Hematopoietic multipotent progenitor cell treated with erythropoietin and hydrocortisone succinate and interleukin-3 and kit ligand, for 8 days (in vitro differentiated cells): ENCODE measurements at regions not wholly inside any gene's neighbourhood (a gene's known extent, or its start where the extent isn't known, plus 50 kb on each side); places are given as distances from the start of the nearest gene placed in this dataset.

ENCODE experiments used
- DNase-seq: peaks from one replicate; pipeline ENCODE4 v3.0.0-alpha.2; 2015

DNA sequence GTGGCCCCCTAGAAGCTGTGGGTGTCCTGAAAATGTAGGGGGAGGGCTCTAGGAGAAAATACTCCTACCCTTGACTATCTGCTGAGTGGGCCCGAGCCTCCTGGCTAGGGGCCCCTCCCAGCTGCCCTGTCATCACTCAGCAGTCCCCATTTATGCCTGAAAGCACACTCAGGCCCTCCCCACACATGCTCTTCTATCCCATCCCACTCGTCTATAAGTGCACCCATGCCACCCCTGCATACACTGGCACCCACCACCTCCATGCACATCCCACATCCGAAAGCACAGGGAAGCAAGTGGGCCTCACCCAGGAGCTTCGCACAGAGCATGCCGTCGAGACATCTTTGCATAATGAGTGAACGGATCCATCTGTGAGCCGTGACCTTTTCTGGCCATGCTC, 80.4 kb upstream of the POU3F1 start:
- no peak for DNase-seq

GRCh38 chr1:38125837-38126520, 79.4 kb upstream of the POU3F1 start:
- no peak for DNase-seq

GRCh38 chr1:38125016-38125415, 78.4 kb upstream of the POU3F1 start:
- DNase-seq = no peak

DNA sequence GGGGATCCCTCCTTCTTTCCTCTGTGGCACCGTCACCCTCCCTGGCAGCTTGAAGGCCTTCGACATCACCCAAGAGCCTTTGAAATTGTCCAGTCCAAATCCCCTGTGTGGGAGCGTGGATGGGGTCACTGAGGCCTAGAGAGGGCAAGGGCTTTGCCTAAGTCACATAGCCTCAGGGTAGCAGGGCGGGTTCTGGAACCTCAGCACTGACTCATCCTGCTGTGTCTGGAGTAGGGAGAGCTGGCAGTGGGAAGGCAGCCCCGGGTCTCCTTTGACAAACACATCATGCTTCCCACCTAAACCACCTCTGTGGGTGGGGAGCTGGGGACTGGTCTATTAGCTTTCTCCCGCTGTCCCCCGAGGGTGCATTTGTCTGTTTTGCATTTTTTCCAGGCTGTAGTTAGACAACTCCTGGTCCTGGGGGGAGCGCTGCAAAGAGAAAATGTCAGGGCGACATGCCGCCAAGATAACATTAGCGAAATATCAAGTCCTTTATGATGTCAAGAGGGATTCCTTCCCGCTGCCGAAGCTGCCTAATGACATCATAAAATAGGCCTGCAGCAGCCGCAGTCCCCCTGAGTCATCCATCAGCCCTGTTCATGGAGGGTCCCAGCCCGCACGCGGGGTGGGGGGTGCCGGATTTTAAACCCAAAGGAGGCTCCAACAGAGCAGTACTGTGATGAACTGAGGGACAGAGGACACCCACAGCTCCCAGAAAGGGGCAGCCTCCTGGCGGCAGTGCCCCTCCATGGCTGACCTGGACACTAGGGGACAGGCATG, 77.0 kb upstream of the POU3F1 start:
- DNase-seq = no peak

GRCh38 chr1:38121231-38121680, 74.7 kb upstream of the POU3F1 start:
- DNase-seq = no peak

GRCh38 chr1:38120552-38121230, 74.1 kb upstream of the POU3F1 start:
- DNase-seq = no peak

DNA sequence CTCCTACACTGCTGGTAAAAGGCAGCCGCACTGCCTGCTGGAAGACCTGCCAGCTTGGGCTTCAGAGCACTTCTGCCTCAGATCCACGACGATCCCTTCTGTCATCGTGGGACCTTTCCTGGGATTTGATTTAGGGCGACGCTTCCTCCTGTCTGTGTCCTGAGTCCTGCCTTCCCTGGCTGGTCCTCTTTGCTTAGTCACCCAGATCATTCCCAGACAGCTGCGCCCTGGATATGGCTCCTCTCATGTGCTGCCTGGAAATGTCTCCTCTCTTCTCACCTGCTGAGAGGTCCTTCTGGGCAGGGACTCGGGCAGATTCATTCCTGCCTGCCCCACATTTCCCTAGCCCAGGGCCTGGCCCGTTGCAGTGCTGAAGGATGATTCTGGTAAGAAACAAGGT, 72.4 kb upstream of the POU3F1 start:
- DNase-seq = no peak

DNA sequence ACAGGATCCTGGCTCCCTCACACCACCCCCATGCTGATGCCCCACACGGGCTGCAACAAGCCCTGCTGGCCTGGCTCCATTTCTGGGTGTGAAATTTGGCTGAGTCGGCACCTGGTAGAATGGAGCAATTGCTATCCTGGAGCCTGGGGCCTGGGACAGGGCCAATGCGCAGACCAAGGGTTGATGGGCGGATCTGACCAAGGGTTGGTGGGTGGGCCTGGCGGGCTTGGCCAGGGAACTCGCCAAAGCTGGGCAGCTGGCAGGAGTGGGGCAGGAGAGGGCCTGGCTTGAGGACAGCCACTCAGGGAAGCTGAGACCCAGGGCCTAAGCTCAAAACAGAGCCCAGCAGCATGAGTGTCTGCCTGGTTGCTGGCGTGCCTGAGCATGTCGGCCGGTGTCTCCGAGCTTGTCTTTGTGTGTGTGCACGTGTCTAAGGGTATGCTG, 70.9 kb upstream of the POU3F1 start:
- no peak for DNase-seq

DNA sequence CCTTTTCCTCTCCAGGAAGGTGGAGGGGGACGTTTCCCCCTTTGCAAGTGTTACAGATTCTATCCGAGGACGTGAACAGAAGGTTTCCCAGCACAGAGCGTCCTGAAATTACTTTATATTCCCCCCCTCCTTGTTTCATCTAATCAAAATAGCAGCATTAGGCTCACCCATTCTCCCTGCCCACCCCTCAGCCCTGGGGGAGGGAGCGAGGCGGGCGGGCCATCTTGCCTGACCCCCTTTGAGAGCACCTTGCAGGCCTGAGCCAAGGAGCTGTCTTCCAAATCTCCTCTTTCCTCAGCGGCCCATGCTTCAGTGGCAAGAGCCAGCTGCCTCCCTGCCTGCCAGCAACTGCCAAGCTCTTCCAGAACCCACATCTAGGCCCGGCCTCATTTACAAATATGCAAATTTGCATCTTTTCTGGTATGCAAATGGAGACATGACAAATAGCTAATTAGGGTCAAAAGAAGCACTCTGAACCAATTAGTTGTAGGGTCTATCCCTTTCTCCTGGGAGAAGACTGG, 69.1 kb upstream of the POU3F1 start:
- no peak for DNase-seq

DNA sequence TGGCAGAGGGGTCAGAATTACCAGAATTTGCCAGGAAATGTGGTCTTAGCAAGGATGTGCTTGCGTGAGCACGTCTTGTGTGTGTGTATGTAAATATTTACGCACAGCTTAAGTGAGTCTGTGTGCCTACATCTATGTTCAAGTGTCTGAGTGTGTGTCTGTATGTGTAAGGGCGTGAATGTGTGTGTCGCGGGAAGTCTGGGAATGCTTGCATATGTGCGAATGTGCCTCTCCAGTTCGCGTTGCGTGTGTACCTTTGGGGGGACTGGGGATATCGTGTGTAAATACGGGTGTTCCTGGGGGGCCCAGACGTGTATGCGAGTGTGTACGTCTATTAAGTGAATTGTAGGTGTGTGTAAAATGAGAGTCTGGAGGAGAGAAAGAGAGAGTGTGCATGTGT, 68.6 kb upstream of the POU3F1 start:
- no peak for DNase-seq

DNA sequence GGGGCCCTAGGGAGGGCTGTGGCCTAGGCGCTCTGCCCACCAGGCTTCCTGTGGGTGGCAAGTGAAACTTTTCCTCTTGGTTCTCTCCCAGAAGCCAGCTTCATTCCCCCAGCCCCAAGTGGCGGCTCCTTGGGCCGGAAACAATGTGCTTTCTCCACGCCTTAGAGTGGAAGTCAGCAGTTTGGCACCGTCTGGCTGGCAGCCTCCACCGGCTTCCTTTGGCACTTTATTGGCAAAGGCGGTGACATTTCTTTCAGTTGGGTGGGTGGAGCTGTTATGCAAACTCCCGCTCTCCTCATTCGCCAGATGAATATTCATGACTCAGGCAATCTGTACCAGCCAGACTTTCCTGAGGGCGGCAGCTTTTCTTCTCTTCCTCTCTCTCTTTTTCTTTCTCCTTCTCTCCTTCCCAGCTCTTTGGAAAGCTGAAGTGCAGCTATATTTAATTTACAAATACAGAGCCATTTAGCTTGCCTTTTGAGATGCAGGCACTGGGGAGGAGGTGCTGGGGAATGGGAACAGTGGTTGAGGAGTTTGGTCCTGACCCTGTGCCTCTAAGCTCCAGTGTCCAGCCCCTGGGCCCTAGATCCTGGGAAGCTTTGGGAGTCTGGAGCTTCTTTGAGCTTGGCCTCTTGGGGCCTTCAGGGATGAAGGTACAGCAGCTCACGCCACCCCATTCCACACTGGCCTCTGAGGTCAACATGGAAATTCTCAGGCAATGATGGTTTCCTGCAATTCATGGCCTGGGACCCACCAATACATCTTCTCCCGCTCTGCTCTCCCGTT, 67.8 kb upstream of the POU3F1 start:
- peak; percentile 24 for DNase-seq

DNA sequence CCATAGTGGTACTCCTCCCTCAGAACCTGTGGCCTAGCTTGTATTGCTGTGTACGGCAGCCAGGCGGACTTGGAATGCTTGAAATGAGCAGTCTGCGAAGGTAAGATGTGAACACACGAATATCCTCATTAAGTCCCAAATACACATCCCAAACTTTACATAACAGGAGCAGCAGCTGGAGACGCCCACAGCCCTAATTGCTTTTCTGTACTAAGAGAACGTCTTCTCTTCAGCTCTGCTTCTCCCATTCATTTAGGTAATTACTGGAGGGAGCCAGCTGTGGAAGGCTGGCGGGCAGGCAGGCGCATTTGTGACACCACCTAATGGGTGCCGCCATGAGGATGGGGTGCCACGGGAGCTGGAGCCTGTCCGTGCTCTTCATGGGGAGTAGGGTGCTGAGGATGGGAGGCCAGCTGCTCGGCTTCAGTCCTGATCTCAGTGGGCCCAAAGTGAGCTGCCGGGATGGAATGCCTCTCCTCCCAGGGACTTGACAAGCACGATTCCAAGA, 66.6 kb upstream of the POU3F1 start:
- DNase-seq = no peak

DNA sequence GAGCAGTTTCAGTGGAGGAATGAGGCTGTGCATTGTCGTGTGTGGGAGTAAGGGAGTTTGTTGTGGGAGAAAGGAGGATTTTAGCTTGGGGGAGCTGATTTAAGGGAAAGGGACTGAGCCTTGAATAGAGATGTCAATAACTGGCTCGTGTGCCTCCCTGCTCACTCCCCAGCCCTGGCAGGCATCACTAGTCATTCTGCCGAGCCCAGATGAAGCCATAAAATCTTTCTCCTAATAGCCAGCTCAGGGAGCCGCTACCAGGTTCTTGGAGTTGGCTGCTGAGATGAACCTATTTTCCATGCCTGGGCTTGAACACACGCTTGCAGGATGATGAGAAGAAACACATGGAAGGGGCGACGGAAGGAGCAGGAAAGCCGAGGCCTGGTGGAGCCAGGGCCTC, 65.0 kb upstream of the POU3F1 start:
- DNase-seq = no peak

- no peak for DNase-seq
These were observed 58.7 kb upstream of the POU3F1 start for GRCh38 chr1:38105267-38105666.

DNA sequence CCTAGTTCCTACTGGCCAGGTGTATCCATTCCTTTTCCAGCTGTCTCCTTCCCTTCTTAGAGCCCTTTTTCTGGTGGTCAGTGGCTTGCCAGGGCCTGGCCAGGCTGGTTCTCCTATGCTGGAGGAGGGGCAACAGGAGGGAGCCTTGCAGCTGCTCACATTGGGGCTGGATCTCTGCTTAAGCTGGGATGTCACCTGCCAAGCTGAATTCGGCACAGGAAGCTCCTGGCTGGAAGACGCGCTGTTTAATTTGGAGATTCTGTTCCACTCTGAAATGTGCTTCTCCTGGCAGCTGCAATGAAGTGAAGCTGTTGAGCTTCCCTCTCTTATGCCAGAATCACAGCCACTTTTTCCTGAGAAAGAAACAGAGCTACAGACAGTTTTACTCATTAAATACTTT, 56.0 kb upstream of the POU3F1 start:
- DNase-seq = no peak

DNA sequence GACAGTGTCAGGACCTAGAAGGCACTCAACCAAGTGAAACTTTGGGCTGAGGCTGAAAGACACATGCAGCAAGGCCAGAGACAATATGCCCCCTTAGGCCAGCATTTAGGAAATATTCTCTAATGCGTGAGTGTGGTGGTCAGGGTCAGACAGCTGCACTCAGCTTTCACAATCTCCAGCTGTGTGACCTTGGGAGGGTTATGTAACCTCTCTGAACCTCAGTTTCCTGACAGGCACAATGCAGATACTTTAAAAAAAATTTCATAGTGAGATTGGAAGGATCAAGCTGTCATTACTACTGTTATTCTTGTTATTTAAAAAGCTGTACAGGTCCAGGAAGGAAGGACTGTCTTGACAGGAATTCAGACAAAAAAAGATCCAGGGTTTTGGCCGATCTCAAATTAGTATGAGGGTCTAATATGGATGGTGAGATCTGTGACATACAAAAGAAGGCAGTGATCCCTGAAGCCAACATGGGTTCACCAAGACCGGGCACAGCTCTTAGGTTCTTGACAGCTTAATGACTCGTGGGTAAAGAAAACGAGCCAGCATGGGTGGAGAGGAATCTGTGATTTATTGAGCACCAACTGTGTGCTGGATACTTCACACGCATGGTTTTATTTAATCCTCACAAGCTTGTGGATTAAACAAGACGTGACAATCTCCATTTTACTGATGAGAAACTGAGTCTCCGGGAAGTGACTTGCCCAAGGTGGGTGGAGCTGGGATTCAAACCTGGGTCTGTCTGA, 54.6 kb upstream of the POU3F1 start:
- DNase-seq = no peak

DNA sequence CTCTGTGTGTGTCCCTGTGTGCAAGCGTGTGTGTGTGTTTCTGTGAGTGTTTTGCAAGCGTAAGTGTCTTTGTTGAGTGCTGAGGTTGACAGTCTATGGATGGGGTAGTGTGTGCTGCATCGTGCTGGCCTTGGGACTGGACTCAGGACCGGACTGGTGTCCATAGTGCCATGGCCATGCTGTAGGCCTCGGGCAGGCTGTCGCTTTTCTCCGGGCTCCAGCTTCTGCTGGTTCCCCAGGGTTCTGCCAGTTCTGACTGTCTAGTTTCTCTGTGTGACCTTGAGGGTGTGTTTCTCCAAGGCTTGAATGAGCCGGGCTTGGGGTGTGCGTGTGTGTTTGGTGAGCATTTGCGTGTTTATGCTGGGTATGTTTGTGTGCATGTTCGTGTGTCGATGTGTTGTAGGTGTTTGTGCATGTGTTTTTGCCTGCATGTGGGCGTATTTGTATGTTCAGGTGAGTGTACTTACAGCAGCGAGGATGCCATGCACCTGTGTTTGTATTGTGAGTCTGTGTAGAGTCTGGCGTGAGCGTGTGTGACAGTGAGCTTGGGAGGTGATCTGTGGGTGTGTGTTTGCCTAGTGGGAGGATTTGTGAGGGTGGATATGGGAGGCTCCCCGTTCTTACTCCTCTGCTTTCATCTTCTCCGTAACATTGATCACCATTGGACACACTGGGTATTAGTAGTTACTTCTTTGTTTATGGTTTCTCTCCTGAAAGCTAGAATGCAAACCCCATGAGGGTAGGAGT, 51.7 kb upstream of the POU3F1 start:
- no peak for DNase-seq

DNA sequence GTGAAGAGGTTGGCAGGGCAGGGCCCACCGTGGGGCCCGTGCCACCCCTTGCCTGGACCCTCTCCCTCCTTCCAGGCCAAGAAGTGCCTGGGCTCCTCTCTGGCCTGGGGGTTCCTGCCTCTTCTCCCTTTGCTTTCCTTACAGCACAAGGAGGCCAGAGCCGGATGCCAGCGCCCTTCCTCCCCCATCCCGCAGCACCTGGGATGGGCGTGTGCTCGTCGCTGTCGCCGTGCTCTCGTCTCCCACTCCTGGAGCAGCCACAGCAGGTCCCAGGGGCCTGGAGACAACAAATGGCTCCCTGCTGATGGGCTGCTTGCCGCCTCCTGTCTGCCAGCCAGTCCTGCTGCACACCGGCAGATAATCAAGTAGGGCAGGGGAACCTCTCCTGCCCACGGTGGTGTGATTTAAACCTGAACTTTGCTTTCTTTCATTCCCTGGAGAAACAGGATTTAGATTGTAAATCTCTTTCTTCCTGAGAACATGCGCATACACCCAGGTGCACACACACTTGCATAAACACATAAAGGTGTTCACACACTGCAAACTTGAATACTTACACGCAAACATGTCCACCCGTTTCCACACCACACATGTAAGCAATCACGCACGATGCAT, 50.8 kb upstream of the POU3F1 start:
- no peak for DNase-seq
